Upper lobe of left lung (tissue), 6 donors: ENCODE measurements at regions not wholly inside any gene's neighbourhood (a gene's known extent, or its start where the extent isn't known, plus 50 kb on each side); places are given as distances from the start of the nearest gene placed in this dataset.

Experiments used
- ATAC-seq, 2 donors: fragments of 200-7000 bp; cut with Tn5 transposase; one replicate each; pipeline ENCODE4 v1.9.1; 2022; ENCODE audit warnings: mild to moderate bottlenecking in 2 of 2, moderate library complexity in 2 of 2; ENCODE audit not compliant: low FRiP score in 2 of 2
- DNase-seq, 2 donors: peaks; one replicate each; pipeline ENCODE4 v3.0.0-alpha.2; 2019 to 2020
- H3K27ac ChIP-seq, 4 donors: fragments of 200-600 bp; sonication (generic); one replicate each; pipeline ENCODE4 v1.5.1; 2016 to 2019
- H3K27me3 ChIP-seq, 4 donors: fragments of 200-600 bp; sonication (generic); one replicate each; pipeline ENCODE4 v1.5.1; 2017 to 2019
- H3K36me3 ChIP-seq, 4 donors: fragments of 200-600 bp; sonication (generic); one replicate each; pipeline ENCODE4 v1.5.1; 2016 to 2019
- H3K4me1 ChIP-seq, 4 donors: fragments of 200-600 bp; sonication (generic); one replicate each; pipeline ENCODE4 v1.5.1; 2018 to 2019
- H3K4me3 ChIP-seq, 4 donors: fragments of 200-600 bp; sonication (generic); one replicate each; pipeline ENCODE4 v1.5.1; 2017 to 2019; ENCODE audit warnings: mild to moderate bottlenecking in 2 of 4, moderate library complexity in 1 of 4
- H3K9me3 ChIP-seq, 4 donors: fragments of 200-600 bp; sonication (generic); one replicate each; pipeline ENCODE4 v1.5.1; 2018 to 2019
- EP300 ChIP-seq, 4 donors: sonication (generic); formaldehyde crosslinking; IDR thresholded peaks; one replicate each; pipeline ENCODE4 v1.5.1; 2017; ENCODE audit warnings: antibody characterized with exemption in 4 of 4, control low read depth in 2 of 4
- POLR2A ChIP-seq, 4 donors: fragments of 450-650 bp; IDR thresholded peaks; one replicate each; pipeline ENCODE4 v1.5.1; 2016 to 2017; ENCODE audit warnings: antibody characterized with exemption in 4 of 4, mild to moderate bottlenecking in 2 of 4
- POLR2AphosphoS5 ChIP-seq, 2 donors: sonication (generic); formaldehyde crosslinking; IDR thresholded peaks; one replicate each; pipeline ENCODE4 v1.5.1; 2017; ENCODE audit warnings: antibody characterized with exemption in 2 of 2
- WGBS, 2 donors: methylation state at CpG; one replicate each; pipeline ENCODE4 v1.1.5; 2017 to 2018; 5-methylcytosine and 5-hydroxymethylcytosine counted together
- TF ChIP-seq, protein P1 (sequence below), 6 experiments: fragments of 450-650 bp in 4 of 6; fragments of 200-600 bp in 2 of 6; sonication (generic) in 2 of 6; IDR thresholded peaks; one replicate each; pipeline ENCODE4 v1.5.1; 2016 to 2019; ENCODE audit warnings: antibody characterized with exemption in 6 of 6
- donor health status: DM: no; HTN: no; CAD: no; lungs with moderate emphysema.
- donor health status: DM: no; HTN: yes; CAD: no; lungs with severe emphysema.

DNA sequence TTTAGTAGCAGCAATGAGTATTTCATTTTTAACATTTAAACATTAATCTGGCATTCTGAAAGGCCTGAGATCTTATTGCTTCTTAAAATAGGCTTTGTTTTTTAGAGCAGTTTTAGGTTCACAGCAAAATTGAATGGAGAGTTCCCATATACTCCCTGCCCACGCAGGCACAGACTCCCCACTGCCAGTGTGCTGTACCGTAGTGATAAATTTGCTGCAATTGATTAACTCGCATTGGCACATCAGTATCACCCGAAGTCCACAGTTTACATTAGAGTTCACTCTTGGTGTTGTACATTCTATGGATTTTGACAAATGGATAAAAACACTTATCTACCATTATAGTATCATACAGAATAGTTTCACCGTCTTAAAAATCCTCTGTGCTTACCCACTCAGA, 71.8 kb upstream of the ERRFI1 start:
- DNase-seq, result no peak
- Histone ChIP-seq H3K27ac (peak overlapping the region; percentile 73 to 82 (median 78)), H3K9me3 (no peaks in the 10 kb centered on the region), H3K4me3 (no peak overlapping the region), H3K36me3 (no peaks in the 10 kb centered on the region), H3K4me1 (peaks cover 20 to 37% (median 34%) of the 10 kb centered on the region in 4 donors), H3K27me3 (no peaks in the 10 kb centered on the region)
- ATAC-seq, result no peak
- TF ChIP-seq, protein P1, sequence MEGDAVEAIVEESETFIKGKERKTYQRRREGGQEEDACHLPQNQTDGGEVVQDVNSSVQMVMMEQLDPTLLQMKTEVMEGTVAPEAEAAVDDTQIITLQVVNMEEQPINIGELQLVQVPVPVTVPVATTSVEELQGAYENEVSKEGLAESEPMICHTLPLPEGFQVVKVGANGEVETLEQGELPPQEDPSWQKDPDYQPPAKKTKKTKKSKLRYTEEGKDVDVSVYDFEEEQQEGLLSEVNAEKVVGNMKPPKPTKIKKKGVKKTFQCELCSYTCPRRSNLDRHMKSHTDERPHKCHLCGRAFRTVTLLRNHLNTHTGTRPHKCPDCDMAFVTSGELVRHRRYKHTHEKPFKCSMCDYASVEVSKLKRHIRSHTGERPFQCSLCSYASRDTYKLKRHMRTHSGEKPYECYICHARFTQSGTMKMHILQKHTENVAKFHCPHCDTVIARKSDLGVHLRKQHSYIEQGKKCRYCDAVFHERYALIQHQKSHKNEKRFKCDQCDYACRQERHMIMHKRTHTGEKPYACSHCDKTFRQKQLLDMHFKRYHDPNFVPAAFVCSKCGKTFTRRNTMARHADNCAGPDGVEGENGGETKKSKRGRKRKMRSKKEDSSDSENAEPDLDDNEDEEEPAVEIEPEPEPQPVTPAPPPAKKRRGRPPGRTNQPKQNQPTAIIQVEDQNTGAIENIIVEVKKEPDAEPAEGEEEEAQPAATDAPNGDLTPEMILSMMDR (IDR thresholded peaks at IDR 0.05), result no peak
- TF ChIP-seq POLR2A (IDR thresholded peaks at IDR 0.05) (no peak), EP300 (IDR thresholded peaks at IDR 0.05) (no peak), POLR2AphosphoS5 (IDR thresholded peaks at IDR 0.05) (no peak)
- 63 to 76% methylated on average over 5 of the region's 5 CpGs for WGBS, 2 donors

- Histone ChIP-seq H3K27me3 (no peaks in the 10 kb centered on the region), H3K9me3 (no peaks in the 10 kb centered on the region), H3K4me1 (peaks cover 20 to 37% (median 34%) of the 10 kb centered on the region in 4 donors), H3K36me3 (no peaks in the 10 kb centered on the region), H3K27ac (peak overlapping the region; percentile 73 to 82 (median 78)), H3K4me3 (no peak overlapping the region)
- ATAC-seq, result peak; percentile 87 to 90
- TF ChIP-seq POLR2AphosphoS5 (IDR thresholded peaks at IDR 0.05) (peak in 1 of 2 donors; percentile 41), POLR2A (IDR thresholded peaks at IDR 0.05) (peak in 1 of 4 donors; percentile 36), EP300 (IDR thresholded peaks at IDR 0.05) (peak in 1 of 4 donors; percentile 79)
- TF ChIP-seq, protein P1 (IDR thresholded peaks at IDR 0.05), result no peak
- peak in 1 of 2 donors; percentile 67 for DNase-seq
- 42 to 46% methylated on average over 6 of the region's 6 CpGs for WGBS, 2 donors
These were observed 71.1 kb upstream of the ERRFI1 start for GRCh38 chr1:8097077-8097799.

DNA sequence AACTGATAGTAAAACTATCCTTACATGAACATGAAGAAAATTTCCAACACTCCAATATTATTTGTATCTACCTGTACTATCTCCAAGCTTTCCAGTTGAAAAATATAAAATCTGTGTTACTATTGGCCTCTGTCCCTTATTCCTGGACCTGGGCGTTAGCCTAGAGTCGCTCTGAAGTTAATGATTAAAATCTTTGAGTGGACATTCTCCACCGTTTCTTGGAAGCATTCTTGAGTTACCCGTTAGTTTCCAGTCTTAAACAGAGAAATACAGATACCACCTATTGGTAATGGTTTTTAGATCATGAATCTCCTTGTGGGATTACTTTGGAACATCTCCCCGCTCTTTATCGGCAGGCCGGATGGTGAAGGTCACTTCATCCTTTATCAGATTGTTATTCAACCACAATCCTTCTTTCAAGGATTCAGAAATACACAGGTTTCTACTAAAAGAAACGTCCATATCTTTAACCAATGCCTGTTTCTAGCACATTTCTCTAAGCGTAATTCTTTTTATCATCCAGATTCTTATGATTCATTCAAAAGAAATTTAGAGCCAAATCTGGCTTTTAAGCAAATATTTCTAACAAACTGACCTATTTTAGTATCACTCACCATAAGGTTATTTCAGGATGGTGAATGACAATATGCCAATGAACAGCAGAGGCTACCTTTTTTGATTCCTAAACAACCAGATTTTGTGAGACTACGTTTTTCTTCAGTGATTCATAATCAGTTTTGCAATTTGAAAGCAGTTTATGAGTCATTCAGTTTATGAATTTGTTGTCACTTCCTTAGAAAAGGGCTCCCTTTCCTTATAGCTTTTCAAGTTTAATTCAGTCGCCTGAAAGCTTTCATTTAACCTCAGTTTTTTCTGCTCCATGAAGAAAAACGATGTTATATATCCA, 70.2 kb upstream of the ERRFI1 start:
- H3K27ac ChIP-seq, result peak overlapping the region; percentile 73 to 82 (median 78)
- 52 to 63% methylated on average over 12 of the region's 12 CpGs for WGBS, 2 donors
- no peak for DNase-seq
- no peaks in the 10 kb centered on the region for H3K27me3 ChIP-seq
- H3K9me3 ChIP-seq, result no peaks in the 10 kb centered on the region
- peak in 1 of 4 donors; percentile 74 for TF ChIP-seq EP300 (IDR thresholded peaks at IDR 0.05)
- TF ChIP-seq, protein P1 (IDR thresholded peaks at IDR 0.05), result no peak
- no peak for TF ChIP-seq POLR2A (IDR thresholded peaks at IDR 0.05)
- TF ChIP-seq POLR2AphosphoS5 (IDR thresholded peaks at IDR 0.05), result peak in 1 of 2 donors; percentile 22
- peaks cover 20 to 37% (median 34%) of the 10 kb centered on the region in 4 donors for H3K4me1 ChIP-seq
- H3K4me3 ChIP-seq, result no peak overlapping the region
- H3K36me3 ChIP-seq, result no peaks in the 10 kb centered on the region
- ATAC-seq, result peak in 1 of 2 donors; percentile 71

DNA sequence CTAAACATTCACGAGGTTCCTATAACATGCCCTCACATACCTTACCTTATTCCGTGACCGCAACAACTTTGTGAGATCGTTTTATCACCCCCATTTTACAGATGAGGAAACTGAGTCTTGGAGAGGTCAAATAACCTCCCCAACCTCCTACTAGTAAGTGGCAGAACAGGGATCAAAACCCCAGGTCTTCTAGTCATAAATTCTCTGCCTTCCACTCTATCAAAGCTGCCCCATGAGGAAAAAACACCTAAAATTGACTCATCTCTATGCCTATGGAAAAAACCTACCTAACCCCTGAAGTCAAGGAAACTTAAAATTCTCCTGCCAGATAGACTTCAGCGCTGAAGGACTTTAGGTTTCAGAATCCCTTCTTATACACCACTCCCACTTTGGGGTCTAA, 69.5 kb upstream of the ERRFI1 start:
- Histone ChIP-seq H3K27ac (peak overlapping the region; percentile 73 to 82 (median 78)), H3K27me3 (no peaks in the 10 kb centered on the region), H3K4me3 (no peak overlapping the region), H3K4me1 (peaks cover 20 to 37% (median 35%) of the 10 kb centered on the region in 4 donors), H3K36me3 (no peaks in the 10 kb centered on the region), H3K9me3 (no peaks in the 10 kb centered on the region)
- 90 to 92% methylated on average over 5 of the region's 5 CpGs for WGBS, 2 donors
- TF ChIP-seq POLR2AphosphoS5 (IDR thresholded peaks at IDR 0.05), result no peak
- ATAC-seq (no peak), DNase-seq (no peak)
